ENCODE measurements at regions not wholly inside any gene's neighbourhood (a gene's known extent, or its start where the extent isn't known, plus 50 kb on each side); places are given as distances from the start of the nearest gene placed in this dataset.

DNA sequence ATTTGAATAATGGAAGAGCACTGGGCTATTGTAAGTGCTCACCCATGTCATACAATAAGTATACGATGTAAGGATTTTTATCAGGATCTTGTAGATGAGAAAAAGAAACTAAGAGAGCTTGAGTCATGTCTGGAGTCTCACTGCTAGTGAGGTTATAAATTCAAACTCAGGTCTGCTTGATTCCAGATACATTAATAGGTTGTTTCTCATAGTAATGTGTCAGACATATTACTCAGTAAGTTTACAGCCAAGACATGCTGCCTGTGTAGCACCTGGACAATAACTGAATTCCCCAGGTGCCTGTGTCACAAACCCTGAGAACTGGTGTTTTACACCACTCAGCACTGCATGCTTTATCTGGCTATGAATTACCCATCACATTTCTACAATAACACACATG is 216.9 kb upstream of the LRP1B start:
- Histone ChIP-seq H4K20me1 (ENCODE audit: insufficient read depth, low read depth, low read length) (no peaks in the 10 kb centered on the region), H3K27me3 (ENCODE audit: low read length) (no peaks in the 10 kb centered on the region), H3K4me2 (ENCODE audit: low read depth, low read length, poor library complexity, severe bottlenecking) (no peak overlapping the region)

DNA sequence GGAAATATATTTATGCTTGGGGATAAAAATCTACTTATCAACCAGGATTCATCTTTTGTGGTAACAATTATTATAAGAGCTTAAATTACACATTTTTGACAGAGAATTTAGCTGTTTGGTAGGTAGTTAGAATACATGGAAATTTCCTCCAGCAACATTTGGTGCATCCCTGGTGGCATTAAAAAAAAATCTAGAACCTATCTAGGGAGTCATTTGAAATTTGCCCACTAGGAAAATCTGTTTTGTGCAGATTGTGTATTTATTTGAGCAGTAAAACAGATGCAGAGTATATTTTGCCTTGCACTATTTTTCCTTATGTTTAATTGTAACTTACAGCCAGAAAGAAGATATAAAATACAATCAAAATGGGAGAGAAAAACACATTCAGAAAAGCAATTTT is 208.4 kb upstream of the LRP1B start:
- Histone ChIP-seq H3K9me3 (ENCODE audit: low read length) (peaks cover 14% of the 10 kb centered on the region), H3K4me1 (ENCODE audit: low read length) (no peaks in the 10 kb centered on the region), H3K27ac (ENCODE audit: low read length) (no peak overlapping the region), H3K9me2 (replicated peaks; ENCODE audit: insufficient read depth, low read length) (no peaks in the 10 kb centered on the region), H3K36me3 (ENCODE audit: insufficient read depth, low read length) (no peaks in the 10 kb centered on the region), H2AFZ (ENCODE audit: low read length) (no peak overlapping the region), H4K20me1 (ENCODE audit: insufficient read depth, low read depth, low read length) (no peaks in the 10 kb centered on the region), H3K4me3 (ENCODE audit: low read length) (no peak overlapping the region), H3K27me3 (ENCODE audit: low read length) (no peaks in the 10 kb centered on the region), H3K4me2 (ENCODE audit: low read depth, low read length, poor library complexity, severe bottlenecking) (no peak overlapping the region), H3K9ac (ENCODE audit: low read length) (no peak overlapping the region), H3K79me2 (ENCODE audit: low read length) (no peaks in the 10 kb centered on the region)
- DNase-seq, result no peak

More for the DNA sequence above, 216.9 kb upstream of the LRP1B start:
- H3K27ac ChIP-seq (ENCODE audit: low read length), result no peak overlapping the region
- no peaks in the 10 kb centered on the region for H3K36me3 ChIP-seq (ENCODE audit: insufficient read depth, low read length)
- no peak for DNase-seq
- no peaks in the 10 kb centered on the region for H3K4me1 ChIP-seq (ENCODE audit: low read length)
- no peaks in the 10 kb centered on the region for H3K9me2 ChIP-seq (replicated peaks; ENCODE audit: insufficient read depth, low read length)
- H3K9me3 ChIP-seq (ENCODE audit: low read length), result peaks cover 14% of the 10 kb centered on the region
- H2AFZ ChIP-seq (ENCODE audit: low read length), result no peak overlapping the region
- H3K9ac ChIP-seq (ENCODE audit: low read length), result no peak overlapping the region
- no peak overlapping the region for H3K4me3 ChIP-seq (ENCODE audit: low read length)
- no peaks in the 10 kb centered on the region for H3K79me2 ChIP-seq (ENCODE audit: low read length)

DNA sequence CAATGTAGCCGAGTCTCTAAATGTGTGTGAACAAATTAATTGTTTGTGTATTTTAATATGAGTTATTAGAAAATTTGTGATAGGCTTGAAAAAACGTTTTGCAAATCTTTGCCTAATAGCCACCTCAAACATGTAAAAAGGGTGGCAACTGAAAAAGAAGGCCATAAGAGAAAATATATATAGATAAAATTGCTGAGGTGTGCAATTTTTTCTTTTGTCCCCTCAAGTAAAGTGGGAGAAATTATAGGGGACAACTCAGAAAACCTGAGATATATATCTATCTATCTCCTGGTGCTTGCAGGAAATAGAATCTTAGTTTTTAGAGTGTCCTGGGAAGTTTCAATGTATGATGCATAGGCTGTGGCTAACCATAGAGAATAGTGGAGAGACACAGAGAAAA is 201.4 kb upstream of the LRP1B start:
- H3K4me1 ChIP-seq (ENCODE audit: low read length), result no peaks in the 10 kb centered on the region

DNA sequence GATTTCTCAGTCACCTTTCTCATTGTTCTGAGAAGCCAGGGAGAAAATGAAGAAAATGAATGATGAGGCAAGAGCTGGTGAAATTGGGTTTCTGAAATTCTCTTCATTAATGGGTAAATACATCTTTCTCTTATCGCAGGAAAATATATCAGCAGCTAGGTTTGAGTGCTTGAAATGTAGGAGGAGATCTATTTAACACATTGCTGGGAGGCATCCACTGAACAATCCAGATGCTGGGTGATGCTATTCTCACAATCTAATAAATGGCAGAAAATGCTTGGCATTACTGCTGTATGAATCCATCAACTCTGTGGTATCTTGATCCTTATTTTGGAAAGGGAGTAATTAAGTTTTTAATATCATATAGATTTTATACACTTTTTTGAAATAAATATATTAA is 199.6 kb upstream of the LRP1B start:
- H3K9ac ChIP-seq (ENCODE audit: low read length), result no peak overlapping the region
- H3K36me3 ChIP-seq (ENCODE audit: insufficient read depth, low read length), result no peaks in the 10 kb centered on the region
- H3K27ac ChIP-seq (ENCODE audit: low read length), result no peak overlapping the region
- H3K4me3 ChIP-seq (ENCODE audit: low read length), result no peak overlapping the region
- H3K9me3 ChIP-seq (ENCODE audit: low read length), result no peaks in the 10 kb centered on the region; the same call in none of the 2 replicates
- H4K20me1 ChIP-seq (ENCODE audit: insufficient read depth, low read depth, low read length), result no peaks in the 10 kb centered on the region
- no peaks in the 10 kb centered on the region for H3K9me2 ChIP-seq (replicated peaks; ENCODE audit: insufficient read depth, low read length)
- no peak overlapping the region for H3K4me2 ChIP-seq (ENCODE audit: low read depth, low read length, poor library complexity, severe bottlenecking)
- no peaks in the 10 kb centered on the region for H3K79me2 ChIP-seq (ENCODE audit: low read length)
- no peak for DNase-seq
- H3K4me1 ChIP-seq (ENCODE audit: low read length), result no peaks in the 10 kb centered on the region
- H2AFZ ChIP-seq (ENCODE audit: low read length), result no peak overlapping the region
- no peaks in the 10 kb centered on the region for H3K27me3 ChIP-seq (ENCODE audit: low read length)

More for the DNA sequence above, 201.4 kb upstream of the LRP1B start:
- Histone ChIP-seq H3K9me2 (replicated peaks; ENCODE audit: insufficient read depth, low read length) (no peaks in the 10 kb centered on the region), H3K4me2 (ENCODE audit: low read depth, low read length, poor library complexity, severe bottlenecking) (no peak overlapping the region), H4K20me1 (ENCODE audit: insufficient read depth, low read depth, low read length) (no peaks in the 10 kb centered on the region), H3K79me2 (ENCODE audit: low read length) (no peaks in the 10 kb centered on the region), H3K27ac (ENCODE audit: low read length) (no peak overlapping the region), H3K9ac (ENCODE audit: low read length) (no peak overlapping the region), H3K27me3 (ENCODE audit: low read length) (no peaks in the 10 kb centered on the region), H3K9me3 (ENCODE audit: low read length) (peaks cover 2% of the 10 kb centered on the region), H3K36me3 (ENCODE audit: insufficient read depth, low read length) (no peaks in the 10 kb centered on the region), H2AFZ (ENCODE audit: low read length) (no peak overlapping the region), H3K4me3 (ENCODE audit: low read length) (no peak overlapping the region)
- DNase-seq, result no peak

DNA sequence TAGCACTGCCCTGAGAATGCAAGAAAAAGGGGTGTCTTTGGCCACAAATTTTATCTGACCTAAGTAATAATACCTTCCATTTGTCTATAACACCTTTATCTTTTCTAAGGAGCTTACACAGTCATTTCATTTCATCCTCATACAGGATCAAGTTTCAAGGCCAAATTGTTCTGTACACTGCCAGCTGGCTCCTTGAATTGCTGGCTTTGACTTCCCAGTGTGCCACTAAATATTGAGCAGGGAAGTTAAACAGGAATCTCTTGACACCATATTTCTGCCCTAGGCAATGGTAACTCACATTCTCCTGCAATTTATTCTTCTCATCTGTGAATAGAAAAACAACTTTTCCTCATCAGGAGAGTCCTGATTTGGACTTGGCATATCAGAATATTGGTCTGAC is 195.1 kb upstream of the LRP1B start:
- Histone ChIP-seq H3K27me3 (ENCODE audit: low read length) (no peaks in the 10 kb centered on the region), H3K79me2 (ENCODE audit: low read length) (no peaks in the 10 kb centered on the region), H2AFZ (ENCODE audit: low read length) (no peak overlapping the region), H3K36me3 (ENCODE audit: insufficient read depth, low read length) (no peaks in the 10 kb centered on the region), H3K4me3 (ENCODE audit: low read length) (no peak overlapping the region), H3K9me2 (replicated peaks; ENCODE audit: insufficient read depth, low read length) (no peaks in the 10 kb centered on the region), H4K20me1 (ENCODE audit: insufficient read depth, low read depth, low read length) (no peaks in the 10 kb centered on the region), H3K9ac (ENCODE audit: low read length) (no peak overlapping the region), H3K9me3 (ENCODE audit: low read length) (no peaks in the 10 kb centered on the region), H3K4me2 (ENCODE audit: low read depth, low read length, poor library complexity, severe bottlenecking) (no peak overlapping the region), H3K27ac (ENCODE audit: low read length) (no peak overlapping the region), H3K4me1 (ENCODE audit: low read length) (no peaks in the 10 kb centered on the region)
- DNase-seq, result no peak

DNA sequence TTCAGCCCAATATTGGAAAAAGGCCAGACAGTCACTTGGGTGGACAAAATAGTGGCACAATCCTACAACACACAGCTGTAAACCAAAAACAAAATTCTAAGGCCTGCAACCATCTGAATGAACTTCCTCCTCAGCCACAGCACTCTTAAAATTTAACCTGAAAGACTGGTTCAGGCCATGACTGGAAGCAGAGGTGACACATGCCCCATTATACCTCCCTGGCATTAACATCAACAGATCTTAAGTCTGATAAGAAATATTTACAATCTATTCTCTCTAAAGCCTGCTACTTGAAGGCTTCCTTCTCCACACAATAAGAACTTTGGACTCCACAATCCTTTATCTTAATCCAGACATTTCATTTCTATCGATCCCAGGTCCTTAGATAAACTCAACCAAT is 192.4 kb upstream of the LRP1B start:
- Histone ChIP-seq H3K9me3 (ENCODE audit: low read length) (0 out of 2 replicates have a peak, but pooled peaks cover 8% of the 10 kb centered on the region), H4K20me1 (ENCODE audit: insufficient read depth, low read depth, low read length) (no peaks in the 10 kb centered on the region), H3K9me2 (replicated peaks; ENCODE audit: insufficient read depth, low read length) (no peaks in the 10 kb centered on the region; the same call in 1 of the 2 replicates), H3K27ac (ENCODE audit: low read length) (no peak overlapping the region), H3K27me3 (ENCODE audit: low read length) (no peaks in the 10 kb centered on the region), H3K4me2 (ENCODE audit: low read depth, low read length, poor library complexity, severe bottlenecking) (no peak overlapping the region), H3K79me2 (ENCODE audit: low read length) (no peaks in the 10 kb centered on the region), H3K4me1 (ENCODE audit: low read length) (no peaks in the 10 kb centered on the region), H3K4me3 (ENCODE audit: low read length) (no peak overlapping the region), H2AFZ (ENCODE audit: low read length) (no peak overlapping the region), H3K9ac (ENCODE audit: low read length) (no peak overlapping the region), H3K36me3 (ENCODE audit: insufficient read depth, low read length) (no peaks in the 10 kb centered on the region)
- no peak for DNase-seq

DNA sequence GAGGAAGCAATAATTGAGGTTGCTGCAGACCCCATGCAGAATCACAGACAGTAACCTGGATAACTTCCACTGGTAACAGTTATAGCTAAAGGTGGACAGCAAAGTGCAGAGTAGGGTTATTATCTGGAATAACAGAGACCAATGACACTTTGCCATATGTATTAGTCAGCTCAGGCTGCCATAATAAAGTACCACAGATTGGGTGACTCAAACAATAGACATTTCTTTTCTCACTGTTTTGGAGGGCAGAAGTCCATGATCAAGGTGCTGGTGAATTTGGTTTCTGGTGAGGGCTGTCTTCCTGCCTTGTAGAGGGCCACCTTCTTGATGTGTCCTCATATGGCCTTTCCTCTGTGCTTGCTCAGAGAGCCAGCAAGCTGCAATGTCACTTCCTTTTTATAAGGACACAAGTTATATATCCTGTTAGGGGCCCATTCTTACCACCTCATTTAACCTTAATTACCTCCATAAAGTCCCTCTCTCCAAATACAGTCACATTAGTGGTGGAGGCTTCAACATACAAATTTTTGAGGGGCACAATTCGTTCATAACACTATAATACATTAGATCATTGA is 191.0 kb upstream of the LRP1B start:
- Histone ChIP-seq H3K79me2 (ENCODE audit: low read length) (no peaks in the 10 kb centered on the region), H3K4me1 (ENCODE audit: low read length) (no peaks in the 10 kb centered on the region), H3K9ac (ENCODE audit: low read length) (no peak overlapping the region), H3K36me3 (ENCODE audit: insufficient read depth, low read length) (no peaks in the 10 kb centered on the region), H3K4me2 (ENCODE audit: low read depth, low read length, poor library complexity, severe bottlenecking) (no peak overlapping the region), H2AFZ (ENCODE audit: low read length) (no peak overlapping the region), H3K27me3 (ENCODE audit: low read length) (no peaks in the 10 kb centered on the region), H3K4me3 (ENCODE audit: low read length) (no peak overlapping the region), H3K9me3 (ENCODE audit: low read length) (0 out of 2 replicates have a peak, but pooled peaks cover 8% of the 10 kb centered on the region), H4K20me1 (ENCODE audit: insufficient read depth, low read depth, low read length) (no peaks in the 10 kb centered on the region), H3K27ac (ENCODE audit: low read length) (no peak overlapping the region), H3K9me2 (replicated peaks; ENCODE audit: insufficient read depth, low read length) (no peaks in the 10 kb centered on the region; the same call in 1 of the 2 replicates)
- DNase-seq, result no peak

DNA sequence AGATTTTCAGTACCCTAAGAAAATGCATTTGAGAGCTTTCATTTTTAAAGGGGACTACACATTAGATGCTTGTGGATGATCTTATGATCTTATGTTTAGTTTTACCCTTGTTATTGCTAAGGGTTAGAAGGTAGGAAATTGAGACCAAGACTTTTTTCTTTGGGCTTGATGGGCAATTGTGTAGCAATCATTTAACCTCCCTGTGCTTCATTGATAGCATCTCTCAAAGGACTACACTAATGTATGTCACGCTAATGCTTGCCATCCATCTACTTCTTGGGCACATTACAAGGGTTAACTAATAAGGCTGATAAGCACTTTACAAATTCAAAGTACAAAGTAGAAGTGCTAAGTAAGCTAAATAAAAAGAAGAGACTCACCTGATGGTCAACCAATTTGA is 189.3 kb upstream of the LRP1B start:
- Histone ChIP-seq H3K4me1 (ENCODE audit: low read length) (no peaks in the 10 kb centered on the region), H3K79me2 (ENCODE audit: low read length) (no peaks in the 10 kb centered on the region), H3K9me3 (ENCODE audit: low read length) (0 out of 2 replicates have a peak, but pooled peaks cover 8% of the 10 kb centered on the region), H3K4me2 (ENCODE audit: low read depth, low read length, poor library complexity, severe bottlenecking) (no peak overlapping the region), H3K36me3 (ENCODE audit: insufficient read depth, low read length) (no peaks in the 10 kb centered on the region), H3K9ac (ENCODE audit: low read length) (no peak overlapping the region), H3K4me3 (ENCODE audit: low read length) (no peak overlapping the region), H2AFZ (ENCODE audit: low read length) (no peak overlapping the region), H3K9me2 (replicated peaks; ENCODE audit: insufficient read depth, low read length) (no peaks in the 10 kb centered on the region; the same call in 1 of the 2 replicates), H3K27me3 (ENCODE audit: low read length) (no peaks in the 10 kb centered on the region), H3K27ac (ENCODE audit: low read length) (no peak overlapping the region), H4K20me1 (ENCODE audit: insufficient read depth, low read depth, low read length) (no peaks in the 10 kb centered on the region)
- no peak for DNase-seq

Data from Karpas-422 (cell line).